Lower lobe of right lung (tissue), 2 donors: ENCODE measurements at regions not wholly inside any gene's neighbourhood (a gene's known extent, or its start where the extent isn't known, plus 50 kb on each side); places are given as distances from the start of the nearest gene placed in this dataset.
"Not testable (repeated sequence)": the region's sequence is repeated elsewhere in the genome, so short reads cannot be mapped to it uniquely, and the experiment has no call there.

Experiments used
- ATAC-seq, 2 donors: fragments of 200-7000 bp; cut with Tn5 transposase; one replicate each; pipeline ENCODE4 v1.9.1; 2020 to 2022; ENCODE audit warnings: mild to moderate bottlenecking in 2 of 2, moderate library complexity in 2 of 2
- DNase-seq: peaks from one replicate; pipeline ENCODE4 v3.0.0-alpha.2; 2020
- H3K27ac ChIP-seq: fragments of 200-600 bp; one replicate; pipeline ENCODE4 v1.8.0; 2022
- H3K27me3 ChIP-seq: fragments of 200-600 bp; one replicate; pipeline ENCODE4 v1.8.0; 2022; ENCODE audit warnings: low read depth
- H3K36me3 ChIP-seq: fragments of 200-600 bp; one replicate; pipeline ENCODE4 v1.8.0; 2022; ENCODE audit warnings: mild to moderate bottlenecking
- H3K4me1 ChIP-seq: fragments of 200-600 bp; one replicate; pipeline ENCODE4 v1.8.0; 2022
- H3K4me3 ChIP-seq: fragments of 200-600 bp; one replicate; pipeline ENCODE4 v1.8.0; 2022; ENCODE audit warnings: mild to moderate bottlenecking
- H3K9me3 ChIP-seq: fragments of 200-600 bp; one replicate; pipeline ENCODE4 v1.8.0; 2022
- intact Hi-C: fragments of 100-400 bp; cut with DNase I; formaldehyde crosslinking; loops from one replicate; pipeline ENCODE4 v1.11.0; 2022
- TF ChIP-seq, protein P1 (sequence below): fragments of 200-600 bp; IDR thresholded peaks from one replicate; pipeline ENCODE4 v1.8.0; 2022; ENCODE audit warnings: antibody characterized with exemption, mild to moderate bottlenecking
- donor health status: DM: no; HTN: yes; CAD: no; lungs with severe emphysema.

DNA sequence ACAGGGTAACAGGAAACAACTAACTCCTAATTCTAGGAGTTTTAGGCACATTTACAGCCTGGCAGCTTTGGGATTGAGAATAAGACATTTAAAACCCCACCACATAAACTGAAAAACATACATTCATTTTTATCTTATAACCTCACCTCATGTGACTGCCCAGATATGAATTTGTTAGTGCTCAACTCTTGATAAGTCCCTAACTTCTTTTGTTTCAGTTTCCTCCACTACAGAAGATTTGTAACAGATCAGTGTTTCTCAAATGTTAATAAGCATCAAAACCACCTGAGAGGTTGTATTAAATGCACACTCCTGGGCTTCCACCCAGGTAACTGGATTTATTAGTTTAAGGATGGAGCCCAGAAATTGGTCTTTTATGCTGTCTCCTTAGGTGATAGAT, 190.1 kb upstream of the ARID1B start:
- no peak overlapping the region for H3K27ac ChIP-seq
- DNase-seq: no peak
- no peaks in the 10 kb centered on the region for H3K27me3 ChIP-seq
- H3K4me3 ChIP-seq: no peak overlapping the region
- no peaks in the 10 kb centered on the region for H3K4me1 ChIP-seq
- no peaks in the 10 kb centered on the region for H3K9me3 ChIP-seq
- TF ChIP-seq, protein P1, sequence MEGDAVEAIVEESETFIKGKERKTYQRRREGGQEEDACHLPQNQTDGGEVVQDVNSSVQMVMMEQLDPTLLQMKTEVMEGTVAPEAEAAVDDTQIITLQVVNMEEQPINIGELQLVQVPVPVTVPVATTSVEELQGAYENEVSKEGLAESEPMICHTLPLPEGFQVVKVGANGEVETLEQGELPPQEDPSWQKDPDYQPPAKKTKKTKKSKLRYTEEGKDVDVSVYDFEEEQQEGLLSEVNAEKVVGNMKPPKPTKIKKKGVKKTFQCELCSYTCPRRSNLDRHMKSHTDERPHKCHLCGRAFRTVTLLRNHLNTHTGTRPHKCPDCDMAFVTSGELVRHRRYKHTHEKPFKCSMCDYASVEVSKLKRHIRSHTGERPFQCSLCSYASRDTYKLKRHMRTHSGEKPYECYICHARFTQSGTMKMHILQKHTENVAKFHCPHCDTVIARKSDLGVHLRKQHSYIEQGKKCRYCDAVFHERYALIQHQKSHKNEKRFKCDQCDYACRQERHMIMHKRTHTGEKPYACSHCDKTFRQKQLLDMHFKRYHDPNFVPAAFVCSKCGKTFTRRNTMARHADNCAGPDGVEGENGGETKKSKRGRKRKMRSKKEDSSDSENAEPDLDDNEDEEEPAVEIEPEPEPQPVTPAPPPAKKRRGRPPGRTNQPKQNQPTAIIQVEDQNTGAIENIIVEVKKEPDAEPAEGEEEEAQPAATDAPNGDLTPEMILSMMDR: no peak
- H3K36me3 ChIP-seq: no peaks in the 10 kb centered on the region
- intact Hi-C loops: no loop called here
- no peak for ATAC-seq

DNA sequence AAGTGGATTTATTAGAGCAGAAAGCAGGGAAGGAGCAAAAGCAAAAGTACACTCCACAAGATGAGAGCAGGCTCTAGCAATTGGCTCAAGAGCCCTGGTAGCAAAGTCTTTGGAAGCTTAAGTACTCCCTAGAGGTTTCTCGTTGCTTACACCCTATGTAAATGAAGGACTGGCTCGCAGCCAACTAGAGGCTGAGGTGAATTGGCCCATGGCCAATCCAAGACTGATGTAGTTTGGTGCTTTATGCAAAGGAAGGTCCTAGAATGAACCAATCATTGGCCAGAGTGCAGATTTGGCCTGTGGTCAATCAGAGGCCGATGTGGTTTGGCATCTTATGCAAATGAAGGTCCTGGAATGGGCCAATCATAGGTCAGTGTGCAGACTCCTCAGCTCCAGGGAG, 191.3 kb upstream of the ARID1B start:
- Histone ChIP-seq H3K9me3 (no peaks in the 10 kb centered on the region), H3K4me3 (no peak overlapping the region), H3K27me3 (no peaks in the 10 kb centered on the region), H3K27ac (no peak overlapping the region), H3K36me3 (no peaks in the 10 kb centered on the region), H3K4me1 (no peaks in the 10 kb centered on the region)
- intact Hi-C loops: no loop called here
- TF ChIP-seq, protein P1: no peak
- no peak for DNase-seq
- ATAC-seq: no peak

DNA sequence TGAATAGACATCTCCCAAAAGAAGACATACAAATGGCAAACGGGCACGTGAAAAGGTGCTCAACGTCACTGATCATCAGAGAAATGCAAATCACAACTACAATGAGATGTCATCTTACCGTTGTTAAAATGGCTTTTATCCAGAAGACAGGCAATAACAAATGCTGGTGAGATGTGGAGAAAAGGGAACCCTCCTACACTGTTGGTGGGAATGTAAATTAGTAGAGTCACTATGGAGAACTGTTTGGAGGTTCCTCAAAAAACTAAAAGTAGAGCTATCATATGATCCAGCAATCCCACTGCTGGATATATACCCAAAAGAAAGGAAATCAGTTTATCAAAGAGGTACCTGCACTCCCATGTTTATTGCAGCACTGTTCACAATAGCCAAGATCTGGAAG, 193.1 kb upstream of the ARID1B start:
- H3K27me3 ChIP-seq, H3K36me3 ChIP-seq, H3K27ac ChIP-seq, DNase-seq, intact Hi-C loops, ATAC-seq, H3K4me1 ChIP-seq, H3K9me3 ChIP-seq, H3K4me3 ChIP-seq: not testable (repeated sequence)

DNA sequence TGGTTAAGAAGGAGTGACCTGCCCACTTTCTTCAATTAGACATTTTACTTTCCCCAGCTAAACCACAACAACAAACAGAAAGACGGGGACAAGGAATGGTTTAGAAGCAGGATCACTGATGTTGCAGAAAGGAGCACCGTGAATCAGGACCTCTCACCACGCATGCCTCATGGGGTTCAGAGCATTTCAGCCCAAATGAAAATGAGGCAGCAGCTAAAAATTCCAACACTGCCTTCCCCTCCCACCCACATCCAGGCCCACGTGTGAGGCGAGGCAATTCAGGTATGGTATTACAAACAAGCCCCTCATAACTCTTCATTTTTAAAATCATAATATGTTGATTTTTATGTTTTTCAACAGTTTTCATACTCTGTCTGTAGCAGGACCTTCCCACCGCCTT, 194.1 kb upstream of the ARID1B start:
- Histone ChIP-seq H3K4me1 (no peaks in the 10 kb centered on the region), H3K9me3 (peaks cover 10% of the 10 kb centered on the region), H3K4me3 (no peak overlapping the region), H3K36me3 (no peaks in the 10 kb centered on the region), H3K27ac (no peak overlapping the region), H3K27me3 (no peaks in the 10 kb centered on the region)
- TF ChIP-seq, protein P1: no peak
- intact Hi-C loops: no loop called here
- DNase-seq: no peak
- ATAC-seq: no peak

DNA sequence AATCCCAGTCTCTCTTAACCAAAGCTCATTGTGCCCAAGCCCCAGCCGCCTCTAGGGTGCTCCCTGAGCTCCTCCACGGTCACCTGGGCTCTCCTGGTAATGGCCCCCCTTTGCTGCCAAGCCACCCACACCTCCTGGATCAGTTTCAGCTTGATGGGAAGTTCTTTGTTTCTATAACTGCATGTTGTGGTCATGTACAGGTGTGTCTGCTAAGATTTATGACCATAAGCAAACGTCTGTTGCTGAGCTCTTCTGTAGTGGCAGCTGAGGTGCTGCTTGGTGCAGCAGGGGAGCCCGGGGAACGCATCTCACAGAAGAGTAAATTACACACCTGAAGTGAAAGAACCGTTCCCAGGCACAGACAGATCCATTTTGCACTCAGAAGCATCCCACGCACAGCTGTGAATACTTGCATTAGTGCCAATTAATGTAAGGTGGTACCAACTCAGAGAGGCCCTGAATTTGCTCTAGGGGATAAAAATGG, 194.6 kb upstream of the ARID1B start:
- no peak overlapping the region for H3K4me3 ChIP-seq
- intact Hi-C loops: no loop called here
- no peaks in the 10 kb centered on the region for H3K27me3 ChIP-seq
- TF ChIP-seq, protein P1: no peak
- peaks cover 15% of the 10 kb centered on the region for H3K9me3 ChIP-seq
- ATAC-seq (no peak), DNase-seq (no peak)
- H3K36me3 ChIP-seq: no peaks in the 10 kb centered on the region
- no peaks in the 10 kb centered on the region for H3K4me1 ChIP-seq
- no peak overlapping the region for H3K27ac ChIP-seq

DNA sequence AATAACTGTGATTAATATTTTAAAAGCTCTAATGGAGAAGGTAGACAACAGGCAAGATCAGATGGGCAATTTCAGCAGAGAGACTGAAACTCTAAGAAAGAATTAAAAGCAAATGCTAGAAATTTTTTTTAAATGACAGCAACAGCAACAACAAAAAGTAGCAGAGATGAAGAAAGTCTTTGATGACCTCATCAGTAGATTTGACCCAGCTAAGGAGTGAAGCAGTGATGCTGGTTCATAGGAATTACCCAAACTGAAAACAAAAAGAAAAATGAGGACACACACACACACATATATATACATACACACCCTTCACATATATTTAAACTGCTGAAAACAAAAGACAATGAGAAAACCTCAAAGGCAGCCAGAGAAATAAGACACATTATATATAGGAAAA, 197.6 kb upstream of the ARID1B start:
- TF ChIP-seq, protein P1: no peak
- Histone ChIP-seq H3K4me1 (no peaks in the 10 kb centered on the region), H3K27ac (no peak overlapping the region), H3K4me3 (no peak overlapping the region), H3K36me3 (no peaks in the 10 kb centered on the region), H3K27me3 (no peaks in the 10 kb centered on the region), H3K9me3 (peaks cover 22% of the 10 kb centered on the region)
- intact Hi-C loops: no loop called here
- ATAC-seq (no peak), DNase-seq (no peak)
